Effector memory CD8-positive, alpha-beta T cell (primary cell): ENCODE measurements at regions not wholly inside any gene's neighbourhood (a gene's known extent, or its start where the extent isn't known, plus 50 kb on each side); places are given as distances from the start of the nearest gene placed in this dataset.

Experiments used
- ATAC-seq: fragments of 150-1000 bp; cut with Tn5 transposase; replicated peaks from 2 replicates; pipeline ENCODE4 v1.10.0; 2021; ENCODE audit warnings: mild to moderate bottlenecking, moderate library complexity
- DNase-seq, 3 experiments: peaks; one replicate each; pipeline ENCODE4 v3.0.0; 2021
- H3K27ac Mint-ChIP-seq, 2 donors: one replicate each; pipeline ENCODE4 v1.8.0; 2022; ENCODE audit warnings: mild to moderate bottlenecking in 2 of 2, mixed read lengths in 2 of 2, moderate library complexity in 2 of 2
- H3K27me3 Mint-ChIP-seq, 2 donors: one replicate each; pipeline ENCODE4 v1.8.0; 2022; ENCODE audit warnings: mixed read lengths in 2 of 2
- H3K36me3 Mint-ChIP-seq: one replicate; pipeline ENCODE4 v1.8.0; 2022; ENCODE audit warnings: mild to moderate bottlenecking, moderate library complexity, mixed read lengths; ENCODE audit not compliant: insufficient read depth
- H3K4me1 Mint-ChIP-seq, 2 donors: one replicate each; pipeline ENCODE4 v1.8.0; 2022; ENCODE audit warnings: low read depth in 2 of 2, mixed read lengths in 2 of 2
- H3K4me3 Mint-ChIP-seq, 2 donors: one replicate each; pipeline ENCODE4 v1.8.0; 2022; ENCODE audit warnings: mild to moderate bottlenecking in 2 of 2, mixed read lengths in 2 of 2, moderate library complexity in 2 of 2
- H3K9me3 Mint-ChIP-seq, 2 donors: one replicate each; pipeline ENCODE4 v1.8.0; 2022; ENCODE audit warnings: mixed read lengths in 2 of 2

DNA sequence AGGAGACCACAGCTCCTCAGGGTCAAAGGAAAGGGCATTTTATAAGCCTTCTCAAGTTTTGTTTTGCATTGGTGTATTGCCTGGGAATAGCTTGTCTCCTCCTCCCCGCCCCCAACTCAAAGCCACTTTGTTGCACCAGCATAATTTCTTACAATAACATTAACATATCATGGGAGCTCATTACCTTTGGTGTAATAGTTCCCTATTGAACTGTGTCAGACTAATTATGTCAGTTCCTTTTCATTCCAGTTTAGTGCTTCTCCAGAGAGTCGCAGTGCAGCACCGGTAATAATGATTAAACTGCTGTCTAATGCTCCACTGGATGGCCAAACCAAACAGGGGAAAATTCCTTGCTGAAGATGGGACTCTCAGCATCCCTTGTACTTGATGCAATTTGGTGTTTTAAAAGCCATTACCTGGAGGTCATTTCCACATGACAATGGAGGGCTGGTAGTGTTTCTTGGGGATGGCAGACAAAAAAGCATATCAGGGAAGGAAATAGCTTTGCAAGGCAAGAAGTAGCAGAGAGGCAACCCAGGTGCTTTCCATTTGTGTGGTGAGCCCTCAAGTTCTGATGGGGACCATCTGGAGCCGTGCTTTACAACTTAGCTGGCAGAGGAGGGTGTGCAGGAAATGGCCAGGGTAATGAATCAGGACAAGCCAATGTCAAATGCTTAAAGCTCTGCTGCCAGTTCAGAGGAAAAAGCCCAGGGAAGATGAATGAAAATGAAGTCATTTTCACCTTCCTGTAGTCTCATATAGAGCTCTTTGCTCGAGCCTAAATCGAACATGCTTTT, 91.5 kb upstream of the NLRP1 start:
- DNase-seq (no peak), ATAC-seq (no peak)
- no peak overlapping the region for H3K4me3 Mint-ChIP-seq
- H3K9me3 Mint-ChIP-seq = no peaks in the 10 kb centered on the region
- no peak overlapping the region for H3K27ac Mint-ChIP-seq
- H3K27me3 Mint-ChIP-seq = peaks cover 46 to 80% of the 10 kb centered on the region in 2 donors
- no peaks in the 10 kb centered on the region for H3K36me3 Mint-ChIP-seq
- no peaks in the 10 kb centered on the region for H3K4me1 Mint-ChIP-seq

DNA sequence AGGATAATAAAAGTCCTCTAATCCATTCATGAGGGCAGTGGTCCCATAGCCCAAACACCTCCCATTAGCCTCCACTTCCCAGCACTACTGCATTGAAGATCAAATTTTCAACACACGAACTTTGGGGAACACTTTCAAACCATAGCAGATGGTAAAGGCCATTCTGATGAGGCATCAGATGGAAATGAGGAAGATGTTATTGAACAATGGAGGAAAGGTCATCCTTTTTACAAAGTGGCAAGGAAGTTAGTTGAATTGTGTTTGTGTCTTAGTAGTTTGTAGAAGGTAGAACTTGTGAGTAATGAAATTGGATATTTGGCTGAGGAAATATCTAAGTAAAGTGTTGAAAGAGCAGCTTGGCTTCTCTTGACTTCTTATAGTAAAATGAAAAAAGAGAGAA, 93.3 kb upstream of the NLRP1 start:
- H3K4me1 Mint-ChIP-seq = no peaks in the 10 kb centered on the region
- no peaks in the 10 kb centered on the region for H3K9me3 Mint-ChIP-seq
- ATAC-seq (no peak), DNase-seq (no peak)
- peaks cover 61 to 80% of the 10 kb centered on the region in 2 donors for H3K27me3 Mint-ChIP-seq
- H3K36me3 Mint-ChIP-seq = no peaks in the 10 kb centered on the region
- no peak overlapping the region for H3K27ac Mint-ChIP-seq
- H3K4me3 Mint-ChIP-seq = no peak overlapping the region

- H3K4me3 Mint-ChIP-seq = no peak overlapping the region
- ATAC-seq (no peak), DNase-seq (no peak)
- H3K4me1 Mint-ChIP-seq = no peaks in the 10 kb centered on the region
- H3K27me3 Mint-ChIP-seq = peaks cover 58 to 80% of the 10 kb centered on the region in 2 donors
- H3K27ac Mint-ChIP-seq = no peak overlapping the region
- H3K36me3 Mint-ChIP-seq = no peaks in the 10 kb centered on the region
- no peaks in the 10 kb centered on the region for H3K9me3 Mint-ChIP-seq
These were observed 93.9 kb upstream of the NLRP1 start for GRCh38 chr17:5678171-5678570.

- H3K4me1 Mint-ChIP-seq = no peaks in the 10 kb centered on the region
- H3K4me3 Mint-ChIP-seq = no peak overlapping the region
- ATAC-seq (no peak), DNase-seq (no peak)
- H3K27ac Mint-ChIP-seq = no peak overlapping the region
- peaks cover 53 to 82% of the 10 kb centered on the region in 2 donors for H3K27me3 Mint-ChIP-seq
- H3K9me3 Mint-ChIP-seq = no peaks in the 10 kb centered on the region
- H3K36me3 Mint-ChIP-seq = no peaks in the 10 kb centered on the region
These were observed 96.5 kb upstream of the NLRP1 start for GRCh38 chr17:5680766-5681165.

- peaks cover 60 to 88% of the 10 kb centered on the region in 2 donors for H3K27me3 Mint-ChIP-seq
- no peaks in the 10 kb centered on the region for H3K4me1 Mint-ChIP-seq
- H3K9me3 Mint-ChIP-seq = no peaks in the 10 kb centered on the region
- H3K36me3 Mint-ChIP-seq = no peaks in the 10 kb centered on the region
- no peak for ATAC-seq
- H3K27ac Mint-ChIP-seq = no peak overlapping the region
- no peak for DNase-seq
- no peak overlapping the region for H3K4me3 Mint-ChIP-seq
These were observed 98.9 kb upstream of the NLRP1 start for GRCh38 chr17:5683241-5683640.

DNA sequence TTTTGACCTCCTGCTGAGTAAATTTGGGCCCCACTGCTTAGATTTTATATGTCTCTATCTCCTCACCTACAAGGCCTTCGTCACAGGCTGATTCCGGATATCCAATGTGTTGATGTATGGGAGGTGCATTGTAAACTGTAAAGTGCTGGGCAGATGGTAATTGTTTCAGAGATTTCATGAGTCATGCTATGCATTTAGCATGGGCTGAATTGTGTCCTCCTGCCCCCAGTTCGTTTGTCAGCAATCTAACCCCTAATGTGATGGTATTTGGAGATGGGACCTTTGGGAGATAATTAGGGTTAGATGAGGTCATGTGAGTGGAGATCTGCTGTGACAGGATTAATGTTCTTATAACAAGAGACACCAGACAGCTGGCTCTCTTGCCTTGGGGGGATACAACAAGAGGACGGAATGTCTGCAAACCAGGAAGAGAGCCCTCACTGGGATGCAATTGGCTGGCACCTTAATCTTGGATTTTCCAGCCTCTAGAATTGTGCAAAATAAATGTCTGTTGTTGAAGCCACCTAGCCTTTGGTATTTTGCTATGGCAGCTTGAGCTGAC, 101.8 kb upstream of the NLRP1 start:
- no peaks in the 10 kb centered on the region for H3K9me3 Mint-ChIP-seq
- H3K27me3 Mint-ChIP-seq = peaks cover 43 to 89% of the 10 kb centered on the region in 2 donors
- ATAC-seq (no peak), DNase-seq (no peak)
- H3K36me3 Mint-ChIP-seq = no peaks in the 10 kb centered on the region
- H3K4me3 Mint-ChIP-seq = no peak overlapping the region
- no peaks in the 10 kb centered on the region for H3K4me1 Mint-ChIP-seq
- H3K27ac Mint-ChIP-seq = no peak overlapping the region

DNA sequence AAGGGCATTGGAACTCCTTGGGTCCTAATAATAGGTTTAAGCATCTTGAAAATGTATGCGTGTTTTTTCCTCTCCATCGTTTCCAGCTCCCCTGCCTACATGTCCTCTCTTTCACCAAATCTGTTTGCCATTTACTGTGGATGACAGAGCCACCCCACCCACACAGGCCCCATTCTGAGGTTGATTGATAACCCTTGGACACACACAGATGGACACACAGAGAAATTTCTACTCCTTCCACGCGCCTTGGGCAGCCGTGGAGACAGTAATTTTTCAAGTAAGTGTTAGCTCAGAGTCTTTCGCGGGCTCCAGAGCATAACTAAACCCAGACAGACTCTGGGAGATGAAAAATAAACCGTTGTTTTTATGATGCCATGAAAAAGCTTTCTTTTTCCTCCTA, 103.3 kb upstream of the NLRP1 start:
- Mint-ChIP-seq H3K36me3 (no peaks in the 10 kb centered on the region), H3K4me1 (no peaks in the 10 kb centered on the region), H3K4me3 (no peak overlapping the region), H3K27me3 (peaks cover 36 to 74% of the 10 kb centered on the region in 2 donors), H3K27ac (no peak overlapping the region), H3K9me3 (no peaks in the 10 kb centered on the region)
- DNase-seq = no peak
- ATAC-seq = no peak

DNA sequence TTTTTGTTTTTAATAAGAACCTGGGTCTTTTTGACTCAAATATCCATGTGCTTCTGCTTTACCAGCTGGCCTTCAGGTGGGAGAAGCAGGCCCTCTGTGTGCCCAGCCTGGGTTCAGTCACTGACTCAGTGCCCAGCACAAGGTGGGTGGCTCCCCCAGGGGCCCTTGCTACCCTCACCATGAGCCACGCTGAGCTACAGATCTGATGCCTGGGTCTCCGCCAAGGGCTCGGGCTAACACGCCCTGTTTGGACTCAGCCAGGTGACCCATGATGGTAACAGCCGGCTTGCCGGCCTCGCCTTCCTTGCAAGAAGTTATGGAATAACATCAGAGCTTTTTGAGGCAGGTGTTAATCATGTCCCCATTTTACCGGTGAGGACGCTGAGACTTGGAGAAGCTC, 109.5 kb upstream of the NLRP1 start:
- H3K4me3 Mint-ChIP-seq = no peak overlapping the region
- no peaks in the 10 kb centered on the region for H3K4me1 Mint-ChIP-seq
- ATAC-seq = no peak
- H3K9me3 Mint-ChIP-seq = no peaks in the 10 kb centered on the region
- peaks cover 18 to 48% of the 10 kb centered on the region in 2 donors for H3K27me3 Mint-ChIP-seq
- H3K36me3 Mint-ChIP-seq = no peaks in the 10 kb centered on the region
- DNase-seq = no peak
- no peak overlapping the region for H3K27ac Mint-ChIP-seq

GRCh38 chr17:5694551-5694950, 110.2 kb upstream of the NLRP1 start:
- DNase-seq (no peak), ATAC-seq (no peak)
- Mint-ChIP-seq H3K4me3 (no peak overlapping the region), H3K9me3 (peaks cover 0 to 2% of the 10 kb centered on the region in 2 donors), H3K4me1 (no peaks in the 10 kb centered on the region), H3K27me3 (peaks cover 25 to 48% of the 10 kb centered on the region in 2 donors), H3K27ac (no peak overlapping the region), H3K36me3 (no peaks in the 10 kb centered on the region)

DNA sequence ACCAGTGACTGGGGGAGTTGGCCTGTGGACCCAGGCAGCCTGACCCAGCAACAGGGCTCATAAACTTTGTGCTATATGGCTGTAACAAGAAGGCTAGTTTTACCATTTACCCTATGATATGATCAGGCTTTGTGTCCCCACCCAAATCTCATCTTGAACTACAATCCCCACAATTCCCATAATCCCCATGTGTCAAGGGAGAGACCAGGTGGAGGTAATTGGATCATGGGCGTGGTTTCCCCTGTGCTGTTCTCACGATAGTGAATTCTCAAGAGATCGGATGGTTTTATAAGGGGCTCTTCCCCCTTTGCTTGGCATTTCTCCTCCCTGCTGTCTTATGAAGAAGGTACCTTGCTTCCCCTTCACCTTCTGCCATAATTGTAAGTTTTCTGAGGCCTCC, 111.2 kb upstream of the NLRP1 start:
- no peak for ATAC-seq
- no peaks in the 10 kb centered on the region for H3K4me1 Mint-ChIP-seq
- DNase-seq = no peak
- peaks cover 28 to 48% of the 10 kb centered on the region in 2 donors for H3K27me3 Mint-ChIP-seq
- H3K4me3 Mint-ChIP-seq = no peak overlapping the region
- H3K9me3 Mint-ChIP-seq = peaks cover 0 to 2% of the 10 kb centered on the region in 2 donors
- no peak overlapping the region for H3K27ac Mint-ChIP-seq
- H3K36me3 Mint-ChIP-seq = no peaks in the 10 kb centered on the region

DNA sequence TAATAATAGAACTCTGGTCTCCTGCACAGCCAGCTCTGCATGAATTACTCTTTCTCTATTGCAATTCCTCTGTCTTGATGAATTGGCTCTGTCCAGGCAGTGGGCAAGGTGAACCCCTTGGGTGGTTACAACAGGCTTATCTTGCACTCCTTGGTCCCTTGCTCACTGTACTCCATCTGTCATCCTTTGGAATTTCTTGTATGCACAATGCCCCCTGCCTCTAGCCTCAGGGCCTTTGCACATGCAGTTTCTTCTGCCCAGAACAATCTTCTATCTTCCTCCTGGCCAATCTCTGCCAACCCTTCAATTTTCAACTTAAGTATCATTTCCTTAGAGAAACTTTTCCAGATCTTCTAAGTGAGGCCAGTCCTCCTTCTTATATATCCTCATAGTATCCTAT, 114.7 kb upstream of the NLRP1 start:
- Mint-ChIP-seq H3K27ac (no peak overlapping the region), H3K27me3 (peaks cover 46 to 72% of the 10 kb centered on the region in 2 donors), H3K4me1 (no peaks in the 10 kb centered on the region), H3K4me3 (no peak overlapping the region), H3K9me3 (peaks cover 0 to 2% of the 10 kb centered on the region in 2 donors), H3K36me3 (no peaks in the 10 kb centered on the region)
- DNase-seq (no peak), ATAC-seq (no peak)

DNA sequence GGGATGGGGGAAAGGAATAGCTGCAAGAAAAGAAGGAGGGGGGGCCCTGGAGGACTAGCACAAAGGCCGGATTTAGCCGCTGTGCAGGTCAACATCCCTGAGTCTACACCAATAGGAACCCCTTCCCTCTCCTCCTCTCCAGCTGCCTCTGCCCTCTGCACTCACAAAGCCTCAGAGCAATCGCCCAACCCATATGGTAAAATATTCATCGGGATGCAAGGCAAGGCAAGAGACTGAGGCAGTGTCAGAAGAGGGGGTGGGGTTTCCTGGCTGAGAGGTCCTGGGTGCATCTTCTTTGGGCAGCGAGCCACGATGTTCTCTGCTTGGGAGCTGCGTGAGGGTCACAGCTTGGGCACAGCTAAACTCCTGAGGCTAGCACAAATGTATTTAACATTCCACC, 115.5 kb upstream of the NLRP1 start:
- no peaks in the 10 kb centered on the region for H3K4me1 Mint-ChIP-seq
- H3K9me3 Mint-ChIP-seq = peaks cover 0 to 2% of the 10 kb centered on the region in 2 donors
- no peak overlapping the region for H3K27ac Mint-ChIP-seq
- no peak for DNase-seq
- H3K4me3 Mint-ChIP-seq = no peak overlapping the region
- ATAC-seq = no peak
- H3K27me3 Mint-ChIP-seq = peaks cover 48 to 79% of the 10 kb centered on the region in 2 donors
- no peaks in the 10 kb centered on the region for H3K36me3 Mint-ChIP-seq

GRCh38 chr17:5700745-5701144, 116.4 kb upstream of the NLRP1 start:
- Mint-ChIP-seq H3K4me3 (no peak overlapping the region), H3K27me3 (peaks cover 47 to 88% of the 10 kb centered on the region in 2 donors), H3K9me3 (peaks cover 0 to 2% of the 10 kb centered on the region in 2 donors), H3K27ac (no peak overlapping the region), H3K36me3 (no peaks in the 10 kb centered on the region), H3K4me1 (no peaks in the 10 kb centered on the region)
- no peak for ATAC-seq
- no peak for DNase-seq

DNA sequence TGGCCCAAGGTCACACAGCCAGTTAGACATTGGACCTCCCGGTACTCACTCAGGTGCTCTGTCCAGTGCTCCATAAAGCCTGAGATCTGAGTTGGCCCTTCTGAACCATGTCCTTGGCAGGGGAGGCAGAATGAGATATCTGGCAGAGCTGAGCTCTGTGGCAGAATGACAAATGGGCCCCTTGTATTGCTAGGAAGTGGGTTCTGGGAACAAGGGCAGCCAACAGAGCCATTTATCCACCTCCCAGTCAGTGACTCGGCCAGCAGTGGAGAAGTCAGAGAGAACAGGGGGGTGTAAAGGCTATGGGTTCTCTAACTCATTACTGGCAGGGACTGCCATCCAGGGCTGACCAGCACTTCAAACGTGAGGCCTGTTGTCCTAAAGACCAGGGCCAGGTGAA, 117.1 kb upstream of the NLRP1 start:
- Mint-ChIP-seq H3K4me1 (no peaks in the 10 kb centered on the region), H3K27ac (no peak overlapping the region), H3K36me3 (no peaks in the 10 kb centered on the region), H3K27me3 (peaks cover 46 to 87% of the 10 kb centered on the region in 2 donors), H3K9me3 (peaks cover 0 to 2% of the 10 kb centered on the region in 2 donors), H3K4me3 (no peak overlapping the region)
- ATAC-seq = no peak
- DNase-seq = no peak
